Endodermal cell (in vitro differentiated cells): ENCODE measurements at regions not wholly inside any gene's neighbourhood (a gene's known extent, or its start where the extent isn't known, plus 50 kb on each side); places are given as distances from the start of the nearest gene placed in this dataset.

ENCODE experiments used
- DNase-seq: peaks from one replicate; pipeline ENCODE4 v3.0.0-alpha.2; 2017
- H3K27ac ChIP-seq: 2 replicates; pipeline ENCODE4 v1.5.1; 2013; ENCODE audit warnings: mild to moderate bottlenecking, low read depth, low read length, moderate library complexity
- H3K27me3 ChIP-seq: 2 replicates; pipeline ENCODE4 v1.6.1; 2013; ENCODE audit warnings: mild to moderate bottlenecking, low read length, moderate library complexity; ENCODE audit not compliant: insufficient read depth, control insufficient read depth, poor library complexity, severe bottlenecking
- H3K36me3 ChIP-seq: 2 replicates; pipeline ENCODE4 v1.7.0; 2013; ENCODE audit warnings: mild to moderate bottlenecking, low read length, moderate library complexity; ENCODE audit not compliant: control insufficient read depth, insufficient read depth
- H3K4me1 ChIP-seq: one replicate; pipeline ENCODE4 v1.7.0; 2013; ENCODE audit warnings: low read length; ENCODE audit not compliant: control insufficient read depth, insufficient read depth
- H3K4me3 ChIP-seq: 2 replicates; pipeline ENCODE4 v1.5.1; 2013; ENCODE audit warnings: mild to moderate bottlenecking, low read length, moderate library complexity
- H3K9ac ChIP-seq: 2 replicates; pipeline ENCODE4 v1.6.1; 2013; ENCODE audit warnings: mild to moderate bottlenecking, low read length, moderate library complexity; ENCODE audit not compliant: poor library complexity, severe bottlenecking; ENCODE audit errors: extremely low read depth
- H3K9me3 ChIP-seq: 2 replicates; pipeline ENCODE4 v1.6.1; 2013; ENCODE audit warnings: mild to moderate bottlenecking, low read length, moderate library complexity; ENCODE audit not compliant: control insufficient read depth
- H3K27ac Mint-ChIP-seq: 2 replicates; pipeline ENCODE4 v1.8.0; 2020; ENCODE audit warnings: mixed read lengths
- H3K27me3 Mint-ChIP-seq: 2 replicates; pipeline ENCODE4 v1.8.0; 2021; ENCODE audit warnings: mild to moderate bottlenecking, mixed read lengths; ENCODE audit not compliant: insufficient read depth
- H3K36me3 Mint-ChIP-seq: 2 replicates; pipeline ENCODE4 v1.8.0; 2020; ENCODE audit warnings: low read depth, mixed read lengths
- H3K4me1 Mint-ChIP-seq: 2 replicates; pipeline ENCODE4 v1.8.0; 2020; ENCODE audit warnings: mixed read lengths
- H3K4me3 Mint-ChIP-seq: 2 replicates; pipeline ENCODE4 v1.8.0; 2020; ENCODE audit warnings: mild to moderate bottlenecking, moderate library complexity, mixed read lengths
- H3K9me3 Mint-ChIP-seq: 2 replicates; pipeline ENCODE4 v1.8.0; 2020; ENCODE audit warnings: mild to moderate bottlenecking, mixed read lengths
- CTCF ChIP-seq: fragments of 200-600 bp; sonication (generic); conservative IDR thresholded peaks from 2 replicates; pipeline ENCODE4 v1.5.0; 2021; ENCODE audit warnings: antibody characterized with exemption, mild to moderate bottlenecking
- WGBS, 2 experiments: methylation state at CpG; one replicate each; pipeline versions ENCODE4 v1.1.5 to v1.1.7; 2013; ENCODE audit warnings: missing lambda C conversion rate in 2 of 2, mixed read lengths in 1 of 2; ENCODE audit not compliant: insufficient coverage in 1 of 2, insufficient read length in 1 of 2; 5-methylcytosine and 5-hydroxymethylcytosine counted together

DNA sequence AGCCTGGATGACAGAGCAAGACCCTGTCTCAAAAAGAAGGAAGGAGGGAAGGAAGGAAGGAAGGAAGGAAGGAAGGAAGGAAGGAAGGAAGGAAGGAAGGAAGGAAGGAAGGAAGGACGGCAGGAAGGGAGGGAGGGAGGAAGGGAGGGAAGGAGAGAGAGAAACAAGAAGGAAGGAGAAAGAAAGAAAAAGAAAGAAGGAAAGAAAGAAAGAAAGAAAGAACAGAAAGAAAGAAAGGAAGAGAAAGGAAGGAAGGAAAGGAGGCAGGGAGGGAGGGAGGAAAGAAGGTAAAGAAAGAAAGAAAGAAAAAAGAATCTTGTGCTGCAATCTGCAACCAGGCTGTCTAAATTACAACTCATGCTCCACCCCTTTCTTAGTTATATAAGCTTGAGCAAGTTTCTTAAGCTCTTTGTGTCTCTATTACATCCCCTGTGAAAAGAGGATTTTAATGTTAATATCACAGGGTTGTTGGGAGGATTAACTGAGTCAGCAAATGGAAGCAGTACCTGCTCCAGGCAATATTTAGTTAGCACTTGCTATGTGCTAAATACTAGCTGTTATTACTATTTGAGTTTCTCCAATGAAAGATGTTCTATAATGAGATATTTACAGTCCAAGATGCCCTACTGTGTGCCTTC, 917.9 kb upstream of the AUTS2 start:
- 95 to 100% methylated on average over 1 of the region's 1 CpG for WGBS, 2 experiments

DNA sequence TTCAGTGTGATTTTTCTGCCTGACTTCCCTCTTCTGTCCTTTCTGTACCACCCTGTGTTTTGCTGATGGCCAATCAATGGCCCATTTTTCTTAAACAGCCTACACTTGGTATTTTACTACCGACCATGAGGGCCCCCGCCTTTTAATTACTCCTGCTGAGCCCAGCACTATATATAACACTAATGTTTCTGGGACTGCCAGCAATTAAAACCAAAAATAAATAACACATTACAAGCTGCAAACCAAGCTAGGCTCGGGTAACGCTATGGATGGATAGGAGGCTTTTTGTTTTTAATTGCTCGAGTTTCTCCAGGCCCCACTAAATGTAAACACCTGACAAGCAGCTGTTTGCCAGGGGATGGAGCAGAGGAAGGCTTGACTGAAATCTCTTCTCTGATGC, 915.4 kb upstream of the AUTS2 start:
- no peak overlapping the region for H3K27ac Mint-ChIP-seq
- 73 to 82% methylated on average over 3 to 5 of the region's 5 CpGs for WGBS, 2 experiments
- Histone ChIP-seq H3K36me3 (no peaks in the 10 kb centered on the region), H3K4me1 (peaks cover 4% of the 10 kb centered on the region), H3K9me3 (no peaks in the 10 kb centered on the region), H3K27me3 (no peaks in the 10 kb centered on the region), H3K27ac (no peak overlapping the region), H3K4me3 (no peak overlapping the region), H3K9ac (no peak overlapping the region)
- DNase-seq = no peak
- H3K4me1 Mint-ChIP-seq = peaks cover 11% of the 10 kb centered on the region
- no peak for TF ChIP-seq CTCF
- no peak overlapping the region for H3K4me3 Mint-ChIP-seq
- H3K36me3 Mint-ChIP-seq = no peaks in the 10 kb centered on the region
- no peaks in the 10 kb centered on the region for H3K9me3 Mint-ChIP-seq
- no peaks in the 10 kb centered on the region for H3K27me3 Mint-ChIP-seq

More for the DNA sequence above, 917.9 kb upstream of the AUTS2 start:
- Histone ChIP-seq H3K9me3 (peaks cover 4% of the 10 kb centered on the region), H3K27me3 (no peaks in the 10 kb centered on the region), H3K9ac (no peak overlapping the region), H3K27ac (no peak overlapping the region), H3K4me1 (peaks cover 4% of the 10 kb centered on the region), H3K36me3 (no peaks in the 10 kb centered on the region), H3K4me3 (no peak overlapping the region)
- no peak for DNase-seq
- Mint-ChIP-seq H3K9me3 (peaks cover 6% of the 10 kb centered on the region), H3K27ac (no peak overlapping the region), H3K27me3 (no peaks in the 10 kb centered on the region), H3K4me1 (peaks cover 11% of the 10 kb centered on the region), H3K4me3 (no peak overlapping the region), H3K36me3 (no peaks in the 10 kb centered on the region)
- no peak for TF ChIP-seq CTCF

- Mint-ChIP-seq H3K27me3 (no peaks in the 10 kb centered on the region), H3K4me1 (peaks cover 19% of the 10 kb centered on the region), H3K4me3 (no peak overlapping the region), H3K36me3 (no peaks in the 10 kb centered on the region), H3K9me3 (no peaks in the 10 kb centered on the region), H3K27ac (no peak overlapping the region)
- Histone ChIP-seq H3K4me3 (no peak overlapping the region), H3K9ac (no peak overlapping the region), H3K36me3 (no peaks in the 10 kb centered on the region), H3K9me3 (no peaks in the 10 kb centered on the region), H3K4me1 (peaks cover 4% of the 10 kb centered on the region), H3K27me3 (no peaks in the 10 kb centered on the region), H3K27ac (peak overlapping the region; percentile 99)
- WGBS, 2 experiments = 71 to 86% methylated on average over 7 to 8 of the region's 8 CpGs
- TF ChIP-seq CTCF = no peak
- peak; percentile 43 for DNase-seq
These were observed 913.9 kb upstream of the AUTS2 start for GRCh38 chr7:68684246-68684839.
